Ectodermal cell (in vitro differentiated cells): ENCODE measurements at regions not wholly inside any gene's neighbourhood (a gene's known extent, or its start where the extent isn't known, plus 50 kb on each side); places are given as distances from the start of the nearest gene placed in this dataset.

Source experiments
- H3K27ac ChIP-seq: 2 replicates; pipeline ENCODE4 v1.7.0; 2013; ENCODE audit warnings: mild to moderate bottlenecking, low read depth, low read length; ENCODE audit not compliant: insufficient read depth, poor library complexity, severe bottlenecking
- H3K27me3 ChIP-seq: 2 replicates; pipeline ENCODE4 v1.7.0; 2013; ENCODE audit warnings: mild to moderate bottlenecking, low read length; ENCODE audit not compliant: insufficient read depth, control insufficient read depth, poor library complexity, severe bottlenecking
- H3K36me3 ChIP-seq: one replicate; pipeline ENCODE4 v1.7.0; 2013; ENCODE audit warnings: low read length; ENCODE audit not compliant: control insufficient read depth, insufficient read depth
- H3K4me1 ChIP-seq: one replicate; pipeline ENCODE4 v1.7.0; 2013; ENCODE audit warnings: low read length; ENCODE audit not compliant: control insufficient read depth, insufficient read depth
- H3K4me3 ChIP-seq: 2 replicates; pipeline ENCODE4 v1.7.0; 2013; ENCODE audit warnings: low read depth, low read length, control low read depth; ENCODE audit not compliant: insufficient read depth
- H3K9me3 ChIP-seq: 2 replicates; pipeline ENCODE4 v1.7.0; 2013; ENCODE audit warnings: mild to moderate bottlenecking, low read length, moderate library complexity; ENCODE audit not compliant: control insufficient read depth
- WGBS, 2 experiments: methylation state at CpG; one replicate each; pipeline ENCODE4 v1.1.7; 2013; ENCODE audit warnings: missing lambda C conversion rate in 2 of 2; 5-methylcytosine and 5-hydroxymethylcytosine counted together

GRCh38 chr2:217749008-217749407 is 253.8 kb downstream of the TNS1 start:
- H3K4me3 ChIP-seq = no peak overlapping the region
- peaks cover 5% of the 10 kb centered on the region for H3K4me1 ChIP-seq
- H3K27ac ChIP-seq = no peak overlapping the region
- no peaks in the 10 kb centered on the region for H3K36me3 ChIP-seq
- H3K27me3 ChIP-seq = no peaks in the 10 kb centered on the region
- no peaks in the 10 kb centered on the region for H3K9me3 ChIP-seq
- WGBS, 2 experiments = 62 to 63% methylated on average over 5 of the region's 5 CpGs

- WGBS, 2 experiments = 95 to 97% methylated on average over 3 of the region's 3 CpGs
- Histone ChIP-seq H3K27me3 (no peaks in the 10 kb centered on the region), H3K4me1 (peaks cover 5% of the 10 kb centered on the region), H3K4me3 (no peak overlapping the region), H3K36me3 (no peaks in the 10 kb centered on the region), H3K9me3 (no peaks in the 10 kb centered on the region), H3K27ac (no peak overlapping the region)
Measured at GRCh38 chr2:217746808-217747207, 256.0 kb downstream of the TNS1 start.

- Histone ChIP-seq H3K27me3 (no peaks in the 10 kb centered on the region), H3K4me1 (peaks cover 5% of the 10 kb centered on the region), H3K36me3 (no peaks in the 10 kb centered on the region), H3K9me3 (no peaks in the 10 kb centered on the region), H3K4me3 (no peak overlapping the region), H3K27ac (no peak overlapping the region)
- 93 to 95% methylated on average over 6 of the region's 6 CpGs for WGBS, 2 experiments
Measured at GRCh38 chr2:217743966-217744761, 258.6 kb downstream of the TNS1 start.

- H3K36me3 ChIP-seq = no peaks in the 10 kb centered on the region
Measured at GRCh38 chr2:217743407-217743806, 259.4 kb downstream of the TNS1 start.

GRCh38 chr2:217742841-217743240 is 260.0 kb downstream of the TNS1 start:
- H3K27ac ChIP-seq = no peak overlapping the region
- H3K4me3 ChIP-seq = no peak overlapping the region
- no peaks in the 10 kb centered on the region for H3K4me1 ChIP-seq
- no peaks in the 10 kb centered on the region for H3K36me3 ChIP-seq
- no peaks in the 10 kb centered on the region for H3K9me3 ChIP-seq
- no peaks in the 10 kb centered on the region for H3K27me3 ChIP-seq
- WGBS, 2 experiments = 93 to 96% methylated on average over 5 of the region's 5 CpGs

More at GRCh38 chr2:217743407-217743806, 259.4 kb downstream of the TNS1 start:
- no peak overlapping the region for H3K27ac ChIP-seq
- no peaks in the 10 kb centered on the region for H3K9me3 ChIP-seq
- H3K4me1 ChIP-seq = no peaks in the 10 kb centered on the region
- no peaks in the 10 kb centered on the region for H3K27me3 ChIP-seq
- 96 to 97% methylated on average over 2 of the region's 2 CpGs for WGBS, 2 experiments
- H3K4me3 ChIP-seq = no peak overlapping the region

- Histone ChIP-seq H3K27me3 (no peaks in the 10 kb centered on the region), H3K4me3 (no peak overlapping the region), H3K4me1 (no peaks in the 10 kb centered on the region), H3K9me3 (no peaks in the 10 kb centered on the region), H3K36me3 (no peaks in the 10 kb centered on the region), H3K27ac (no peak overlapping the region)
- WGBS, 2 experiments = 90 to 95% methylated on average over 4 of the region's 4 CpGs
Measured at GRCh38 chr2:217742276-217742675, 260.5 kb downstream of the TNS1 start.

GRCh38 chr2:217741381-217741955 is 261.3 kb downstream of the TNS1 start:
- no peak overlapping the region for H3K27ac ChIP-seq
- no peak overlapping the region for H3K4me3 ChIP-seq
- 92 to 98% methylated on average over 6 of the region's 6 CpGs for WGBS, 2 experiments
- H3K36me3 ChIP-seq = no peaks in the 10 kb centered on the region
- no peaks in the 10 kb centered on the region for H3K27me3 ChIP-seq
- H3K4me1 ChIP-seq = no peaks in the 10 kb centered on the region
- no peaks in the 10 kb centered on the region for H3K9me3 ChIP-seq

- H3K9me3 ChIP-seq = no peaks in the 10 kb centered on the region
- WGBS, 2 experiments = 94% methylated on average over 6 of the region's 6 CpGs
- no peak overlapping the region for H3K4me3 ChIP-seq
- H3K36me3 ChIP-seq = no peaks in the 10 kb centered on the region
- H3K27ac ChIP-seq = no peak overlapping the region
- H3K27me3 ChIP-seq = no peaks in the 10 kb centered on the region
- H3K4me1 ChIP-seq = no peaks in the 10 kb centered on the region
Measured at GRCh38 chr2:217740756-217741155, 262.0 kb downstream of the TNS1 start.

GRCh38 chr2:217740178-217740577 is 262.6 kb downstream of the TNS1 start:
- Histone ChIP-seq H3K36me3 (no peaks in the 10 kb centered on the region), H3K4me1 (no peaks in the 10 kb centered on the region), H3K27me3 (no peaks in the 10 kb centered on the region), H3K27ac (no peak overlapping the region), H3K4me3 (no peak overlapping the region), H3K9me3 (no peaks in the 10 kb centered on the region)
- 92 to 94% methylated on average over 4 of the region's 4 CpGs for WGBS, 2 experiments

GRCh38 chr2:217739741-217740140 is 263.1 kb downstream of the TNS1 start:
- WGBS, 2 experiments = 88 to 95% methylated on average over 1 of the region's 1 CpG

More at GRCh38 chr2:217739741-217740140, 263.1 kb downstream of the TNS1 start:
- Histone ChIP-seq H3K4me1 (no peaks in the 10 kb centered on the region), H3K4me3 (no peak overlapping the region), H3K36me3 (no peaks in the 10 kb centered on the region), H3K27me3 (no peaks in the 10 kb centered on the region), H3K9me3 (no peaks in the 10 kb centered on the region), H3K27ac (no peak overlapping the region)
